WERI-Rb-1 (cell line): ENCODE measurements at regions not wholly inside any gene's neighbourhood (a gene's known extent, or its start where the extent isn't known, plus 50 kb on each side); places are given as distances from the start of the nearest gene placed in this dataset.

ENCODE experiments used
- DNase-seq: peaks from one replicate; pipeline ENCODE4 v3.0.0-alpha.2; 2020
- H3K27ac ChIP-seq: fragments of 250-450 bp; sonication (Bioruptor Pico); 2 replicates; pipeline ENCODE4 v1.5.1; 2020; ENCODE audit warnings: mild to moderate bottlenecking, moderate library complexity
- H3K27me3 ChIP-seq: fragments of 250-450 bp; sonication (Bioruptor Pico); 2 replicates; pipeline ENCODE4 v1.5.1; 2021; ENCODE audit warnings: mild to moderate bottlenecking, low read depth, moderate library complexity; ENCODE audit not compliant: insufficient read depth, severe bottlenecking
- H3K36me3 ChIP-seq: fragments of 250-450 bp; sonication (Bioruptor Pico); 2 replicates; pipeline ENCODE4 v1.5.1; 2020; ENCODE audit warnings: mild to moderate bottlenecking, moderate library complexity
- H3K4me3 ChIP-seq: 2 replicates; pipeline ENCODE4 v1.5.1; 2011; ENCODE audit warnings: low read depth, mild to moderate bottlenecking, control low read depth, low read length
- H3K9me3 ChIP-seq: fragments of 250-450 bp; sonication (Bioruptor Pico); 2 replicates; pipeline ENCODE4 v1.5.1; 2021; ENCODE audit warnings: mild to moderate bottlenecking, moderate library complexity; ENCODE audit not compliant: severe bottlenecking
- CTCF ChIP-seq: IDR thresholded peaks from 2 replicates; pipeline ENCODE4 v1.5.1; 2011; ENCODE audit warnings: low read depth, mild to moderate bottlenecking, control low read depth, inconsistent platforms, low read length

GRCh38 chr18:22829781-22830180 is 103.3 kb upstream of the RBBP8 start:
- no peaks in the 10 kb centered on the region for H3K27me3 ChIP-seq
- DNase-seq, result no peak
- H3K4me3 ChIP-seq, result no peak overlapping the region
- TF ChIP-seq CTCF, result no peak
- H3K9me3 ChIP-seq, result no peaks in the 10 kb centered on the region
- H3K27ac ChIP-seq, result no peak overlapping the region
- H3K36me3 ChIP-seq, result no peaks in the 10 kb centered on the region

GRCh38 chr18:22830511-22830910 is 102.6 kb upstream of the RBBP8 start:
- no peaks in the 10 kb centered on the region for H3K9me3 ChIP-seq
- no peak for DNase-seq
- no peaks in the 10 kb centered on the region for H3K36me3 ChIP-seq
- no peak overlapping the region for H3K27ac ChIP-seq
- H3K4me3 ChIP-seq, result no peak overlapping the region
- TF ChIP-seq CTCF, result no peak
- no peaks in the 10 kb centered on the region for H3K27me3 ChIP-seq

GRCh38 chr18:22831441-22831904 is 101.7 kb upstream of the RBBP8 start:
- Histone ChIP-seq H3K36me3 (no peaks in the 10 kb centered on the region), H3K4me3 (no peak overlapping the region), H3K27me3 (no peaks in the 10 kb centered on the region), H3K9me3 (no peaks in the 10 kb centered on the region), H3K27ac (no peak overlapping the region)
- no peak for DNase-seq
- TF ChIP-seq CTCF, result no peak

GRCh38 chr18:22836932-22837331 is 96.2 kb upstream of the RBBP8 start:
- TF ChIP-seq CTCF, result no peak
- DNase-seq, result no peak
- H3K27me3 ChIP-seq, result no peaks in the 10 kb centered on the region

GRCh38 chr18:22838221-22838620 is 94.9 kb upstream of the RBBP8 start:
- Histone ChIP-seq H3K4me3 (no peak overlapping the region), H3K36me3 (no peaks in the 10 kb centered on the region), H3K27ac (no peak overlapping the region)

More at GRCh38 chr18:22836932-22837331, 96.2 kb upstream of the RBBP8 start:
- Histone ChIP-seq H3K4me3 (no peak overlapping the region), H3K27ac (no peak overlapping the region), H3K36me3 (no peaks in the 10 kb centered on the region), H3K9me3 (no peaks in the 10 kb centered on the region)

More at GRCh38 chr18:22838221-22838620, 94.9 kb upstream of the RBBP8 start:
- Histone ChIP-seq H3K27me3 (no peaks in the 10 kb centered on the region), H3K9me3 (no peaks in the 10 kb centered on the region)
- no peak for DNase-seq
- no peak for TF ChIP-seq CTCF
